GM18861 (cell line): ENCODE measurements at regions not wholly inside any gene's neighbourhood (a gene's known extent, or its start where the extent isn't known, plus 50 kb on each side); places are given as distances from the start of the nearest gene placed in this dataset.

Experiments
- ATAC-seq: cut with Tn5 transposase; IDR thresholded peaks from one replicate; pipeline ENCODE4 v1.9.1; 2021; ENCODE audit not compliant: unreplicated experiment

DNA sequence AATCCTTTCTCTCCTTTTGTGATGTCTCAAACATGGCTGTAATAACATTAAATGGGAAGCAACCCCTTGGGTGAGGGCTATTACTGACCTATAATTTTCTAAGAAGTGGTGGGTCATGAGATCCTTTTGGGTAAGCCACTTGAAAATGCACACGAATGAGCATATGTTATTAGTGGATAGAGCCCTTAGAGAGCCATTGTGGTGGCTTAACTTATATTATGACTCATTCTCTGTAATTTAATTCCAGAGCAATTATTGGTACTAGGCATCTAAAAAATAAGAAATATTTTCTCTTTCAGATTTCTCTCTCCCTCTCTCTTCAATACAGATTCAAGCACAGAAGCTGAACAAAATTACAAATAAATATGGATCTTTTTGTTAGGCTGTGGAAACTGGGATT is 1177.4 kb upstream of the PHF14 start:
- ATAC-seq = no peak

DNA sequence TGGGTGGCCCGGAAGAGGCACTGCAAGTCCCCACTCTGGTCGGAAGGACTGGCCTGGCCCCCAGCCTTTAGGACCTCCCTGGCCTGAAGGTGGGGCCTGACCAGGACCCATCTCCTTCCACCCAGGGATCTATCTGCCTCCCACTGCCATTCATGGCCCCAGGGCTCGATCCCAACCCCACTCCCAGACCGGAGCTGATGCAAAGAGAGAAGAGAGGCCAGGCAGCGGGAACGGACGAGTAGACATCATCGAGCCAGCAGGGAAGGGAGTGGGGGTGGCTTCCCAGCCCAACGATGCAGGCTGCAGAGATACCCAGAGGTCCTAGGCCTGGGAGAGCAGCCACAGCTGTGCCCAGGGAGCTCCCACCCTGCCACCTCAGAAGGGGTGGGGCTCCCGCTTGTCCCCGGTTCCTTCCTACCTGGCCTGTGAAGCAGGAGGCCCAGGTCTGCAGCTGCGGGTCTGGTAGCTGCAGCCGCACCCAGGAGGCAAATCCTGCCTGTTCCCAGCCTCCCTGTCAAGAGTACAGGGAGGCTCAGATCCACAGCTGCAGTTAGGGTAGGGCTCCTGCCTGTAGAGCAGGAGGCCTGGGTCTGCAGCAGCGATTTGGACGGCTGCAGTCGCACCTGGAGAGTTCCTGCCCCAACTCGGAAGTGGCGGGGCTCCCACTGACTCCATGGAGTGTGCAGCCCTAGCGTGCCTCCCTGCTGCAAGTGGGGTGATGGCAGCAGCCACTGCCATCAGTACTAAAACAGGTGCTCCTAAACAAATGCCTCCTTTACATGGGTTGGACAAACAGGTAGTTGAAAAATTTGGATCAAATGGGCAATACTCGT is 1151.0 kb upstream of the PHF14 start:
- no peak for ATAC-seq

DNA sequence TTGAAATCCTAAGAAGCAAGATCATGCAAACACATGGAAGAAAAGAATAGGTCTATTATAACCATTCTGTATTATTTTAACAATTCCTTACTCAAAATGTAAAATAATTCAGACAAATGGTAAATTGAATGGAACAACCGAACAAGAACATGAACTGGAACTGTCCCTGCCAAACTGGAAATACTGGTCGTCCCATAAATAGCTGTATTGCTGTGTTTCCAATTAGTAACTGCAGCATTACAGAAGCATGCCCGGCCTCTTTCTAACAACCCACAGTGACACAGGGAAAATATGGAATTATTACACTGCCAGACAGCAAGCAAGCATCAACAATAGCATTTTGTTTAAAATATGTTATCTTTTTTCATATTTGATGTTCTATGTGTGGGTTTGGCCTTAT is 1138.5 kb upstream of the PHF14 start:
- ATAC-seq = no peak

DNA sequence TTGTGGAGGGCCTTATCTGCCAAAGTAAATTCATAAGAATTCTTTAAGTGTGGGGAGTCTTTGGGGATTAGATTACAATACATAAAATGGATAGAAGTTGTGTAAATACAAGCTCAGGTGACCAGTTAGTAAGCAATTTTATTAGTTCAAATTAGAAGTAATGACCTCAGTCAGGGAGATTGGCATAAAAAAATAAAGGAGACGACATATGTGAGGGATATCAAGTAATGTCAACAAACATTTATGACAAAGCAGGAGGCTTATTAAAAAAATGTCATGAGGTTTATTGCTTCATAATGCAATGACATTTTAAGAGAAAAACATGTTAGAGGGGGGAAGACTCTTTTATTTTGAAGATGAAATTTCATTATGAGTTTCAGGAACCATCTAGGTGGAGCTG is 1137.0 kb upstream of the PHF14 start:
- ATAC-seq = no peak

DNA sequence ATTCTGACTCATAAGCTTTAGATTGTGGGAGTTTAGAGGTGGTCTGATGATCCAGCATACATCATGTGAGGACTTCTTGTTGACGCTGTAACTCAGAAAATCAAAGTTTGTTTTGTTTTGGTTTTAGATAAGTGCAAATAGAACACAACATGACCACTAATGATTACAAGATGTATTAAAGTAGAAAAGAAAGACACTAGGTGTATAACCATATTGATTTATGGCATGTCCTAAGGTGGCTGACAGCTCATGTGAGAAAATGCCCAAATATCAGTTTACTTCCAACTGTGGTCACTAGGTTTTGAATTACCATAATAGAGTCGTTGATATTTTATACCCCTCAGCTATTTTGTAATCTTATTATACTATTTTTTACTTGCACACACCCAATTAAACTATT is 1131.4 kb upstream of the PHF14 start:
- no peak for ATAC-seq

DNA sequence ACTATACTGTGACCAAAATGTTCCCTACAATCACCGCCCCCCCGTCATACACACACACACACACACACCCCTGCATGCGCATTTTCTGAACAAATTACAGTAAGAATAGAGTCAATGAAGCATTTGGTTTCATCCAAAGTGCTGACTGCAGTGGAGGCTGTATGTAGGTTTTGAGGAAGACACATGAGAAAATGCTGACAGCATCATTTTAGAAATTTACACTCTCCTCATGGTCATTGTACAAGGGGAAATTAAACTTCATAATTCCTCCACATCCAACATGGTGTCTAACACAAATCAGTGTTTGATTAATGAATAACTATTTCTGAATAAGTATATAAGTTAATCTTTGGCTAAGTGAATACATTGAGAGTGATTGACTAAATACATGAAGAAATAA is 1126.8 kb upstream of the PHF14 start:
- no peak for ATAC-seq

DNA sequence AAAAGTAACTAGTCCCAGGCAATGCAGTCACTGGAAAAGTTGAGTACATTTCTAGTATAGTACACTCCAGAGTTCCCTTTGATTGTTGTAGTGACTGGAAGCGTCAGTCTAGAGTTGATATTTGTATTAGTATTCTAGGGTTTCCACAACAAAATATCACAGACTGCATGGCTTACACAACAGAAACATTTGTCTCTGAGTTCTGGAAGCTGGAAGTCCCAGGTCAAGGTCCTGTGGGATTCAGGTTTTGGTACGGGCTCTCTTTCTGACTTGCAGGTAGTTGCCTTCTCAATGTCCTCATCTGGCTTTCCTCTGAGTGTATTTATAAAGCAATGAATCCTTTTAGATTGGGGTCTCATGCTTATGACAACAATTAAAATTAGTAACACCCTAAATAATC is 1119.1 kb upstream of the PHF14 start:
- no peak for ATAC-seq

DNA sequence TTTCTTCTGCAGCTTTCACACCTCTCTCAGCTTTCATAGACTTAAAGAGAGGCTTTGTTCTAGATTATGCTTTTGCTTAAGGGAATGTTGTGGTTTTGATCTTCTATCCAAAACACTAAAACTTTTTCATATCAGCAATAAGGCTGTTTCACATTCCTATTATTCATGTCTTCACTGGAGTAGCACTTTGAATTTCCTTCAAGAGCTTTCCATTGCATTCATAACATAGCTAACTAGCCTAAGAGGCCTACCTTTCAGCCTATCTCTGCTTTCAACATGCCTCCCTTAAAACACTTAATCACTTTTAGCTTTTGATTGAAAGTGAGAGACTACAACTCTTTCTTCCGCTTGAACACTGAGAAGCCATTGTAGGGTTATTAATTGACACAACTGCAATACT is 1117.0 kb upstream of the PHF14 start:
- ATAC-seq = no peak

DNA sequence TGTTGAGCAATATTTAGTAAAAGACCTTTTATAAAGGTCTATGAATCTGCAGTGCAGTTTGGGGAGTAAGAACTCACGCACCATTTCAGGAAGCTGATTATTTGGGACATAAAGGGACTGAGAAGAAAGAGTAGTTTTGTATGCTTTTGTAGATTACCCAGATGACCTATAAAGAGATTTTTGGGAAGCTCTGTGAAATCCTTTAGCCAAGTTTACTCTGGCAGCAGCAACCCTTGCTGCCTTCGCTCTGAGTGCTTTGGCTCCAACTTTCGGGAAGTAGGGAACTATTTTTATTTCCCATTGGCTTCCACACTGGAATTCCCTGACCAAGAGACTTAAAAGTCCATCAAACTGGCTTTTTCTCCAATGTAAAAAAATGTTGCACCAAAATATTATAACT is 1110.1 kb upstream of the PHF14 start:
- no peak for ATAC-seq

DNA sequence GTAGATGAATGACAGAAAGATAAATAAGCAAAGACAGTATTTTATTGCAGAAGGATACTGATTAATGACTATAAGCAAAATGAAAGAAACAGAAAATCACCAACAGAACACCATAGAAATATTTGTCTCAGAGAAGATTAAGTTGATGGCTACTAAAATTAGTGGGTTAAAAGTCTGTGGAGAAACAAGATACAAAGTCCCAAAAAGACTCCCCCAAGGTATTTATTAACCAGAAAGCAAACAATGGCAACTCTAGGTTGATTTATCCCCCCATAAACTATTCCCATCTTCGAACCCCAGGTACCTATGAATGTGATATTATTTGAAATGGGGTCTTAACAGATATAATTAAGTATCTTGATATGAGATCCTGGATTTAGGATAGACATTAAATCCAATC is 1104.5 kb upstream of the PHF14 start:
- ATAC-seq = no peak

DNA sequence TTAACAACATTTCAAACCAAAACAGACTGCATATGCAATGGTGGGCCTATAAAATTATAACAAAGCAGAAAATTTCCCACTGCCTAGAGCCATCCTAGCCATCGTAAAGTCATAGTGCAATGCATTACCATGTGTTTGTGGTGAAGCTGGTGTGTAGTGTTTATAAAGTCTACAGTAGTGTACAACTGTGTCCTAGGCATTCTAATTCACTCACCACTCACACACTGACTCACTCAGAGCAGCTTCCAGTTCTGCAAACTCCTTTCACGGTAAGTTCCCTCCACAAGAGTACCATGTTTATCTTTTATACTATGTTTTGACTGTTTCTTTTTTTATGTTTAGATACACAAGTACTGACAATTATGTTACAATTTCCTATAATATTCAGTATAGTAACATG is 1104.1 kb upstream of the PHF14 start:
- ATAC-seq = no peak

DNA sequence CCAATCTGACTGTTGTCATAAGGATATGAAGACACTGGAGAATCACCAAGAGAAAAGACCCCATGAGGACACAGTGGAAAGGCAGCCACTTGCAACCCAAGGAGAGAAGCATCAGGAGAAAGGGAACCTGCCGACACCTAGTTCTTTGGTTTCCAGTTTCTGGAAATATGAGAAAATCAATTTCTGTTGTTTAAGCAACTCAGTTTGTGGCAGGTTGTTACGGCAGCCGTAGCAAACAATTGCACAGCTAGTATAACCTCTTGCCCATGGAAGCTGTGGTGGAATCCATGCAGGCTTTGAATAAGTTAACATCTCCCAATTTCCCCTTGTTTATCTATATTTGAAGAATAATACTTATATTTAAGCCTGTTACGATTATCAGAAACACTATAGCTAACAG is 1103.0 kb upstream of the PHF14 start:
- no peak for ATAC-seq

DNA sequence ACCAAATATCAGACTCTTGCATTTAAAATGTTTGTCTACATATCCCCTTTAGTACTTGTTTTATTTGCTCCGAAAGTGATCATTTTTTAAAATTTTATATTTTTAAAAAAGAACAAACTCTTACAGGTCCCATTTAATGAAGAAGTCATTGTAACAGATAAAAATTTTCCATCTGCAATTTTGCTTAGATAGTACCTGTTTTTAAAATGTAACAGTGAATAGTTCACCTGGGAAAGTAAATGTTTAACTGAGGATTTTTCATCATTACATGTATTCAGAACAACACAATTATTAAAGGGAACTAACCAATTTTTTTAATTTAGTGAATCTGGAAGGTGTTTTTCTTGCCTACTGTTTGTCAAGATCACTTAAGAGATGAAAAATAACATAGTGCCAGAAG is 1099.5 kb upstream of the PHF14 start:
- ATAC-seq = no peak

DNA sequence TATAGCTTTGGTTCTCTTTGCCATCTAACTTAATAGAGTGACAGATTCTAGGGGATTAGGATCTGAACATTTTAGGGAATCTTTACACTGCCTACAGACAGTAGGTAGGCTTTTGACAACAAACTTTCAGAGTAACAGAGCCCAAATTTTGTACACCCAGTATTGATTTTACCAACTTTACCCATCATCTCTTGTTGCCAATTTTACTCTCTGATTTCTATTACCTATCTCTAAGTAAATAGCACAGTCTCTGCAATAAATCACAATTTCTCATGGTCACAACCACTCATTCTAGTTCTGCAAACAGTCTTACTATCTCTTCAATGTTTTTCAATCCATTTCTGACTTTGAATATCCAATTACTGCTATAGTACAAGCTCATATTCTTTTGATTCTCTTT is 1097.6 kb upstream of the PHF14 start:
- no peak for ATAC-seq

DNA sequence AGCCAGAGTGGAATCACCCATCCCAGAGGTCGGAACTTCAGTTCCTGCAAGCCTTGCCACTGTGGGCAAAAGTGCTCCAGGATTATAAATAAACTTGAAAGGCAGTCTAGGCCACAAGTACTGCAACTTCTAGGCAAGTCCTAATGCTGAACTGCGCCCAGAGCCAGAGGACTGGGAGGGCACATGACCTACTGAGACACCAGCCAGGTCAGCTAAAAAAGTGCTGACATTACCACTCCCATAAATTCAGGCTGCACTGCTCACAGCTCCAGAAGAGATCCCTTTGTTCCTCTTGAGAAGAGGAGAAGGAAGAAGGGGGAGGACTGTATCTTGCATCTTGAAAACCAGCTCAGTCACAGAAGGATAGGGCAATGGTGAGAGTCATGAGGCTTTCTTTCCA is 1084.1 kb upstream of the PHF14 start:
- ATAC-seq = no peak

DNA sequence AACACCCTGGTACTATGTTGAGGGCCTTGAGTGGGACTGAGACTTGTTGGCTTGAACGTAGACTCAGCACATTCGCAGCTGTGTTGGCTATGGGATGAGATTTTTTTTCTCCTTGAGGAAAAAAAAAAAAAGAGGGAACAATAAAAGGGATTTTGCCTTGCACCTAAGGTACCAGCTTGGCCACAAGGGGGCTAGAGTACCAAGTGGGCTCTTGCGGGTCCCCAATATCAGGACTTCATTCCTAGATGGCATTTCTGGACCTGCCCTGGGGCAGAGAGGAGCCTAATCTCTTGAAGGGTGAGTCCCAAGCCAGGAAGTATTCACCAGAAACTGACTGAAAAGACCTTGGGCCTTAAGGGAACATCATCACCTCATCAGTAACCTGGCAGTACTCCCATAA is 1083.6 kb upstream of the PHF14 start:
- ATAC-seq = no peak

DNA sequence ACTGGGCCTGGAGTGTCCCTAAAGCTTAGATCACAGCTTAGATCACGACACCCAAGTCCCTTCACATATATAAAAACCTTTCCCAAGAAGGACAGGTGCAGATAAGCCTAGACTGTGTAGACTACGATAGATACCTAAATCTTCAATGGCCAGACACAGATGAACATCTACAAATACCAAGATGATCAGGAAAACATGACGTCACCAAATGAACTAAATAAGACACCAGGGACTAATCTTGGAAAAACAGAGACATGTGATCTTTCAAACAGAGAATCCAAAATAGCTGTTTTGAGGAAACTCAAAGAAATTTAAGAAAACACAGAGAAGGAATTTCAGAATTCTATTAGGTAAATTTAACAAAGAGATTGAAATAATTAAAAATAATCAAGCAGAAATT is 1082.6 kb upstream of the PHF14 start:
- no peak for ATAC-seq

DNA sequence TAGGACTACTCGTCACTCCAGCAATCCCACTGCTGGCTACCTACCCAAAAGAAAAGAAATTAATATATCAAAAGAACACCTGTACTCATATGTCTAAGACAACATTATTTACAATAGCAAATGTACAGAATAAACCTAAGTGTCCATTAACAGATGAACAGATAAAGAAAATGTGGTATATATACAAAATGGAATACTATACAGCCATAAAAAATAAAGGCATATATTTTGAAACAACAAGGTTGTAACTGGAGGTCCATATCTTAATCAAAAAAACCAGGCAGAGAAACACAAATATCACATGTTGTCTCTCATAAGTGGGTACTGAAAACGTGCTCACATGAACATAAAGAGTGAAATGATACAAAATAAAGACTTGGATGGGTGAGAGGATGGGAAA is 1073.3 kb upstream of the PHF14 start:
- no peak for ATAC-seq

DNA sequence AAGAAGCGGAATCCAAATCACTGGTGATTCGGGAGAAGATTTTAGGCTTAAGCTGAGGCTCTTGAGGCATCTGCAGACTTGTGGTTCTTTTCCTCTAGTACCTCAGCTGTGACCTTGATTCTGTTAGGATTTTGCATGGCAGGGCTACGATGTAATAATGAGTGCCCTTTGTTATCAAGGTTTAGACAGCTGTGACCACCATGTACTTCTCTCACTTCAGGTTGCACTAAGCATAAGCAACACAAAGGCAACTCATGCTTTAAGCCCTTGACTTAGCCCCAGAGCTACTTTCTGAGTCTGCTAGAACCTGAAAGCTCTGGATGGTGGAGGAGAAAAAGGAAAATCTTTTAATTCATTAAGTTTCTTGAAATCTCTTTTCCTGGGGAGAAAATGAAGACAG is 1052.3 kb upstream of the PHF14 start:
- no peak for ATAC-seq

DNA sequence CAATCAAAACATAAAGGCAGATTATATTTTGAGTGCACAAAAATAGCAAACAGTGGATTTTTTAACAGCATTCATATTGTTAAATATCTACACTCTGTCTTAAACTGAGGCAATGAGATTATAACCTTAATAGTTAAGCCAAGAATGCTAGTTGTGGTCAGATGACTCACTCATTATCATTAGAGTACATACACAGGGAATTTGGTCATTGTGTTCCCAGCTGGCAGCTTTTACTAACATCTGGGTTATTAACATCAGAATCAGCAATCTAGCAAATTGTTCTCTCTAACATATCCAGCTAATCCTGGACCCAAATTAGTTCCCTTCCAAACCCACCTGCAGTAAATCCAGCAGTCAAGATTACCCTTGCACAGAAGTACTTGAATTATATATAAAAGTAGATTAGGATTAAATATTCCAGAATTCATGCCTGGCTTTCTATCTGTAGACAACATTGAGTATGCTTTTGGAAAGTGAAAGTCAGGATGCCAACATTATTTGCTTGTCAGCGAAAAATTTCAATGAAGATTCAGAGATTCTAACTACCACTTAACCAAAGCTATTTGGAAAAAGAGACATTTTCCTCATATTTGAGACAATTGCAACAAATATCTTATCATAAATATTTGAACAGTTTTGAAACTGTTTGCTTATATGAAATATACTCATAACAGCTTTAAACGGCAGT is 1035.6 kb upstream of the PHF14 start:
- ATAC-seq = no peak

DNA sequence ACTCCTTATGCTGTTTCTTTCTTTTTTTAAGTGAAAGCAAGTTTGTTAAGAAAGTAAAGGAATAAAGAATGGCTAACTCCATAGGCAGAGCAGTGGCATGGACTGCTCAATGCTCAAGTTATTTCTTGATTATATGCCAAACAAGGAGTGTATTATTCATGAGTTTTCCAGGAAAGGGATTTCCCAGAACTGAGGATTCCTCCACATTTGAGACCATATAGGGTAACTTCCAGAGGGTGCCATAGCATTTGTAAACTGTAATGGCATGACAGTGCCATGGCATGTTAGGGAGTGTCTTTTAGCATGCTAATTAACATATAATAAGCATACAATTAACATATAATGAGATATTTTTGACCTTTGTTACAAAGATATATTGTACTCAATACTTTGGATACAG is 1034.5 kb upstream of the PHF14 start:
- ATAC-seq = no peak

DNA sequence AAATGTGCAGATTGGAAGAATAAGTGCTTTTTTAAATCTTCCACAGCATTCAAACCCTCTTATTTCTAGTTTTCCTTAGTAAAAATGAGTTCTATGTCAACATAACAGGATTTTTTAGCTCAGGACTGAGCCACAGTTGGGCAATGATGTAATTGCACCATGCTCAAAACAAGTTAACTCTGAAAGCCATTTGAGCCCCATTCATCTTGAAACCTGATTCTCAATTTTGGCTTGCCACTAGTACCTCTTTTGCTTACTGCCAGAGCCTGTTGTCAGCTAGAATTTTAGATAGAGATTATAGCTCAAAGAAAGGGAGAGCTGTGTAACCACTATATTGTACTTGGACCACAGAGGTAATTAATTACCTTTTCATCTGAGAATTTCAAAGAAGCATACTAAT is 1028.5 kb upstream of the PHF14 start:
- no peak for ATAC-seq

DNA sequence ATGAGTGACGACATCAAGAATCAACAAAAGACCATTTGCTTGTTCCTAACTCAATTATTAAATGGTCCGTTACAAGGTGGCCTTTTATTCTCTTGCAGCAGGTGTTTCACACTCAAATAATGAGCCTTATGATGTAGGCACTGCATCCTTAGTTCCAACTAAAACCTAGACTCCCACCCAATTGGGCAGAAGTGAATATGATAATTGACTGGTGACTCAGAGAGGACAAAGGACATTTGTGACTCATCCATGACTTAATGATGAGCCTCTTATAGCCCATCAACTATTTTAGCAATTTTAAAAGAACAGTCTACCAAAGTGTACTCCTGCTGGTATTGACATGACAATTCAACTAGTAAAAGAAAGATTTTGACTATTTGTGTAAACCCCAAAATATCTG is 1027.8 kb upstream of the PHF14 start:
- ATAC-seq = no peak
